Right lung (tissue), 2 donors: ENCODE measurements at regions not wholly inside any gene's neighbourhood (a gene's known extent, or its start where the extent isn't known, plus 50 kb on each side); places are given as distances from the start of the nearest gene placed in this dataset.

ENCODE experiments used
- DNase-seq, 2 donors: peaks; one replicate each; pipeline ENCODE4 v3.0.0-alpha.2; 2013

DNA sequence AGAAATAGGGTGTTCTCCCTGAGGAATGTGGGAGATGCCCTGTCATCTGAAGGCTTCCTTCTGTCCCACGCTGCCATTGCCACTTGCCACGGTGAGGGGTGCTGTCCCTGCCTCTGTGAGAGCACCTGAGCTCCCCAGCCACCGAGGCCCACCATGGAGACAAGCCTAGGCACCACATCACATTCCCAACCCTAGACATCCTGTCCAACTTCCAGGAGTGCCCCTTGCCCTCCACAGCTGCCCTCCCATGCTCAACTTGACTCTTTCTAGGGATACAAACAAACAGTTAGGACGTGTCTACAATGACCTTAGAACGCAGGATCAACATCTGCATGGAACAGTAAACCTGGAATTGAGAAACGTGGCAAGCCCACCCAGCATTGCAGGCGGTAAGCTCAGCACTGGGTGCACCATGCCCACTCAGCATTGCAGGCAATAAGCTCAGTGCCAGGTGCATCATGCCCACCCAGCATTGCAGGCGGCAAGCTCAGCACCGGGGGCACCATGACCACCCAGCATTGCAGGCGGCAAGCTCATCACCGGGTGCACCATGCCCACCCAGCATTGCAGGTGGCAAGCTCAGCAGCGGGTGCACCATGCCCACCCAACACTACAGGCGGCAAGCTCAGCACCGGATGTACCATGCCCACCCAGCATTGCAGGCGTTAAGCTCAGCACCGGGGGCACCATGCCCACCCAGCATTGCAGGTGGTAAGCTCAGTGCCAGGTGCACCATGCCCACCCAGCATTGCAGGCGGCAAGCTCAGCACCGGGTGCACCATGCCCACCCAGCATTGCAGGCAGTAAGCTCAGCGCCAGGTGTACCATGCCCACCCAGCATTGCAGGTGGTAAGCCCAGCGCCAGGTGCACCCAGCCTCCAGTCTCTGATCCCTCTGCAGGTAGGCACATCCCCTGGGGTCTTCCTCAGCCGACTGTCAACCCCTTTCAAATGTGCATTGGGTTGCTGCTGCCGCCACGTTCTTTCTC is 1463.9 kb downstream of the TBC1D22A start:
- no peak for DNase-seq

DNA sequence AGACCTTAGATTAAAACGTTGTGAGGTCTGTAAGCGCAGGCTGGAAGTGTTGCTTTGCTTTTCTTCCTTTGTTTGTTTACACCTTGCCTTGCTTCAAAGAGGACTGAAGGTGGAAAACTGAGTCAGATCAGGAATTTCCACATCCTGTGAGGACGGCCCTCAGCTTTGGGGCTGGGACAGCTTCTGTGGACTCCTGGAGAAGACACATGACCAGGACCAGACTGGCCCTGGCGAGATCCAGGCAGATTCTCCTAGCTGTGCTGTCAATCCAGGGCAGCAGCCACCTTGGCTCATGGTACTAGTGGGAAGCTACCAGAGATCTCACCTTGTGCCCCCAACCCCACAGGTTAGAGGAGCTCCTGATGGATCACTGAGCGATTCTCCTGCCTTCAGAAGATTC is 1461.9 kb downstream of the TBC1D22A start:
- no peak for DNase-seq

DNA sequence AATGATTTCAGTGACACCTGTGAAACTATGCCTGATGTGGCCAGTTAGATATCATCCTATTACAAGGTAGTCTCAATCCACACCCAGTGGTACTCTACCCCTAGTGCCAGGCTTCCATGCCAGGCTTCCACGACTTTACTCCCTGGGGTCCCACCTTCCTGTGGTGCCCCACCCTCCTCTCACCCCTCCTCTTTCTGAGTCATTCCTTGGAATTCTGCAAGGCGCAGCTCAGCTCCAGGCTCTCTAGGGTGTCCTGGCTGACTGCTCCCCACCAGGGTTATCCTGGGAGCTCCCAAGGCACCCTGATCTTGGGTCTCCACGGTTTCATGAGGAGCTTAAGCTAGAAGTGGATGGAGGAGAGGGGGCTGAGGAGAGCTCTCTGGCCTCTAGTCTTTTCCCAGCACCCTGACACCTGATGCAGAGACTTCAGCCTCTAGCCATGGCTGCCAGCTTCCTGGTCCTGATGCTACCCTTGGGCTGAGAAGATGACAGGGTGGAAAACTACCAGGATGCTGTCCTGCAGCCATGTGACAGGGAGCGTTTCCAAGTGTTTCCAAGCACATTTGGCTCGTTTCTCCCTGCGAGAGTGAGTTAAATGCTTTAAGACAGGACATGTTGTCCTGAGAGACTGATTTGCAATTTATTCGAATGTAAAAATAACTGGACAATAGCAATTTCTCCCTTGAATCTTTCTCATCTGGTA is 1461.2 kb downstream of the TBC1D22A start:
- DNase-seq: no peak

DNA sequence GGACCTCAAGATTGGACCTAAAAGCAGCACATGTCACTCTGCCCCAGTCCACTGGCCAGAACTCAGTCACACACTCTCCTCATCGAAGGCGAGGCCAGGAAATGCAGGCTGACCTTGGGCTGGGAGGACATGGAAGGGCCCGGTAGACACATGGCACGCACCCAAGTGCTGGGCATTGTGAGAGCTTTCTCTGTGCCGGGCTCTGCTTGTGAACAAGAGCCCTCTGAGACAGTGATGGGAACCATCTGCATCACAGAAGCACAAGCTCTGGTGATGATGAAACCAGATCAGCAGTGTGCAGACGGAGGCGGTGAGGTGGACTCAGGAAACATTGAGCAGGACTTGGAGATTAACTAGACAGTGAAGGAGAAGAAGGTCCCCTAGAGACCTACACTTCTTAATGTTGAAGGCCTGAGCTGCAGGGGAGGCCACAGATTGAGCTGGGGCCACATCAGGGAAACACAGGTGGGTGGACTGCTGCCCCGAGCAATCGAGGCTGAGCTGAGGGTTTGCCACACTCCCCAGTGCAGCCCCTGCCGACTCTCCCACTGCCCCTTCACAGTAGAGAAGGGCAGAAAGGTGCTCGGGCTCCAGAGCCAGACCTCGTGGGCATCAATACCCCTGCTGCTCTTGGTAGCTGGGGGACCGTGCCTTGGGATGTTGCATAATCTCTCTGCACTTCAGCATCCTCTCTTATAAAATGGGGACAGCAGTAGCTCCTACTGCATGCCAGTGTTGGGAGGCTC is 1460.5 kb downstream of the TBC1D22A start:
- DNase-seq: no peak

DNA sequence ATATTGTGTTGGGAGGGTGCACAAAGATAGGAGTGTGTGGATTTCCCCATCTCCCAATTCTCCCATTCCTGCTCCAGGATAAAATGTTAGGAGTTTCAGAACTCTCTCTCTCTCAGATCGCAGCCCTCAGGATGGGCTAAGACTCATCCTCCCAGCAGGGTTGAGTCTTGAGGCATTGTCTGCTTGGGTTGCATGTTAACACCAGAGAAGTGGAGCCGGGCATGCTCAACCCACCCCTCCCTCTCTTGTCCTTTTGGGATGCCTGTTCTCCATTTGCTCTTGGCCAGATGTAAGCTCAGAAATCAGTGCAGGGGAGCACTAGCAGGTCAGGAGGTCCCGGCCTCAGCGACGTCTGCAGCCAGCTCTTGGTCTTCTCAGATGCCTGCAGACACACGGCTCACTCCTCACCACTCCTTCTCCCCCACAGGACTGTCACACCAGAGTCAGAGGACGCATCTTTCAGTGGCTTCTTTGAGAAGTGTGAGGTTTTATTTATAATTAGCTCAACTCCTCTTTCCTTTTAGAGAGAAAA is 1456.5 kb downstream of the TBC1D22A start:
- DNase-seq: no peak

DNA sequence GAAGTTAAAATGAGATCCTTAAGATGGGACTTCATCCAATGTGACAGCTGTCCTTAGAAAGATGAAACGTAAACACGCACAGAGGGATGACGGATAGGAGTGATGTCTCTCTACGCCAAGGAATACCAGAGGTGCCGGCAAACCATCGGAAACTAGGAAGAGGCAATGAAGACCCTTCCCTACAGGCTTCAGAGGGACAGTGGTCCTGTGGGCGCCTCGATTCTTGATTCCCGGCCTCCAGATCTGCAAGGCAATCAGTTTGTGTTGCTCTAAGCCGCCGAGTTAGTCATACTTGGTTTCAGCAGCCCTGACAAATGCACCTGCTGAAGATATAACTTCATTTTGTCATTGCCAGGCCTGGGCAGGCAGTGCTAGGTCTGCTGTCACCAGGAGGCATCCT is 1455.1 kb downstream of the TBC1D22A start:
- DNase-seq: no peak

DNA sequence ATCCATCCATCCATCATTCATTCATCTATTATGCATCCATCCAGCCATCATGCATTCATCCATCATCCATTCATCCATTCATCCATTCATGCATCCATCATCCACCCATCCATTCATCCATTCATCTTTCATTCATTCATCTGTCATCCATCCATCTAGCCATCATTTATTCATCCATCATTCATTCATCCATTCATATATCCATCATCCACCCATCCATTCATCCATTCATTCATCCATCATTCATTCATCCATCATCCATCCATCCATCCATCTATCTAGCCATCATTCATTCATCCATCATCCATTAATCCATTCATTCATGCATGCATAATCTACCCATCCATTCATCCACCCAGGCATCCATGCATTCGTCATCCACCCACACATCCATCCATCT is 1450.3 kb downstream of the TBC1D22A start:
- DNase-seq: no peak

DNA sequence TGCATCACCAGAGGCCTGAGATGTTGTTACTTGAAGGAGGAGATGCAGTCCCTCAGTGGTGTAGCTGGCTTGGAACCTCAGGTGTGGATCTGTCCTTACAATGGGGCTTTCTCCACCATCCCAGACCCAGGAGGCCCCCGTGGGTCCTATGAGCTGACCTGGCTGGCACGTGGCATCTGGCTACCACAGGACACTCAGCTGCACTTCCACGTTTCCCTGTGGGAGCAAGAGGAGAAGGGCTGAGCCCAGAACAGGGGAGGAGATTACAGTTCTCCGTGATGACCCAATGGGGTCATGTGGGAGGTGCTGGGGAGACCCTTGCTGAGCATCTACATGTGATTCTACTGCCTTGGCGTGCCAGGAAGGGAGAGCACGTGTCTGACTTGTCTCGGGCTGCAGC is 1448.4 kb downstream of the TBC1D22A start:
- no peak for DNase-seq

DNA sequence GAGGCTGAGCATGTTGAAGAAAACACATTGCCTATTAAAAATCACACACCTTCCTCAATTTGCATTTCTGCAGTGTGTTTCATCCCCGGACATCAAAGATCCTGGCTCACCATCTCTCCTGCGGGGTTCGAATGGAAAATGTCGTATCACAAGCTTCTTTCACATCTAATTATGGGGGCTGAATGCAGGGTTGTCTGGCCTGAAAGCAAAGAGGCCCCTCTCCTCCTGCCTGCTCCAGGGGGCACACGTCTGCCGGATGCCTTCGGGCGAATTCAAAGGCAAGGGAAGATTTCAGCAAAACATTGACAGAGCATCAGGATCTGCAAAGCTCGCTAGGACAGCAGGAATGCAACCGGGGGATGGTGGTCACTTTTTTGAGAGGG is 1447.7 kb downstream of the TBC1D22A start:
- no peak for DNase-seq

DNA sequence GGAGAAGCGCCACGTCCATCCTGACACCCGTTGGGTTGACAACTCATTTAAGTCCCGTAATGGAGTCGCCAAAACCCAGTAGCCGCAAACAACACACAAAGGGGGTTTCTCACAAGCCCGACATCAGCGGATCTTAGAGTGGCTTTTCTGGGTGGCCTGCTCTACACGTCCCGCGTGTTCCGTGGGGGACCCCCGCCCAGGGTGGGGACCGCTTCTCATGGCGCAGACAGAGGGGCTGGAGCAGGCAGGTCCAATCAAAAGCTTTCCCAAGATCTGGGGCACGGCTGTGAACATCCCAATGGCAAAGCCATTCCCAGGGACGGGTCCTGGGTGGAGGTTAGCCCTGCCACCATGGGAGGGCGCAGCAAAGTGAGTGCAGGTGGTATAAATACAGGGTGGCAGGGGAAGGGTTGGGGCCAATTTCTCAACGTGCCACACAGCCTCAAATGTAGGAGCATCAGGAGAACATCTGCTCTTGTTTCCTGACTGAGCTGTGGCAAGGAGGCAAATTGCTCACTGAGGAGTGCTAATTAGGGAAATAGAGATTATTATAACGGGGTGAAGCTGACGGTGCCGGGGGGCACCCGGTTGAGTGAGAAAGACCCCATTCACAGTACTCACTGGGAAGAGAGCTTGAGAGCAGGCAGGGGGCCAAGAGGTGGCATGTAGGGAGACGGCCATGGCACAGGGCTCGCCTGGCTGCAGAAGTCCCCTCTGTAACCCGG is 1447.2 kb downstream of the TBC1D22A start:
- no peak for DNase-seq

DNA sequence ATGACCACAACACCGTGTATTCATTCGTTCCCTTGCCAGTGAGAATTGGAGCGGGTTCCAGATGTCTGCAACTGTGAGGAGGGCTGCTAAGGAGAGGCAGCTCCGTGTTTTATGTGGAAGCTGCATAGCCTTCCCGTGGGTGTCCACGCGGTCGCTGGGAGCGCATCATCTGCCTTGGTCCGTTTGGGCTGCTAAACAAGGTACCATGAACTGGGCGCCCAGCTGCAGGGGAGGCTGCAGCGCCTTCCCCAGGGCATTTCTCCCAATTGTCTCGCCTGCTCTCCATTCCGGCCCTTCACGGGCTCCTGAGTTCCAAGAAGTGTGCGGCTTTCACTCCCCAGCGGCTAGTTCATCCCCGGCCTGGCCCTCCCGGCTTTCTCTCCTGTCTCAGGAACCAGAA is 1446.4 kb downstream of the TBC1D22A start:
- DNase-seq: no peak

DNA sequence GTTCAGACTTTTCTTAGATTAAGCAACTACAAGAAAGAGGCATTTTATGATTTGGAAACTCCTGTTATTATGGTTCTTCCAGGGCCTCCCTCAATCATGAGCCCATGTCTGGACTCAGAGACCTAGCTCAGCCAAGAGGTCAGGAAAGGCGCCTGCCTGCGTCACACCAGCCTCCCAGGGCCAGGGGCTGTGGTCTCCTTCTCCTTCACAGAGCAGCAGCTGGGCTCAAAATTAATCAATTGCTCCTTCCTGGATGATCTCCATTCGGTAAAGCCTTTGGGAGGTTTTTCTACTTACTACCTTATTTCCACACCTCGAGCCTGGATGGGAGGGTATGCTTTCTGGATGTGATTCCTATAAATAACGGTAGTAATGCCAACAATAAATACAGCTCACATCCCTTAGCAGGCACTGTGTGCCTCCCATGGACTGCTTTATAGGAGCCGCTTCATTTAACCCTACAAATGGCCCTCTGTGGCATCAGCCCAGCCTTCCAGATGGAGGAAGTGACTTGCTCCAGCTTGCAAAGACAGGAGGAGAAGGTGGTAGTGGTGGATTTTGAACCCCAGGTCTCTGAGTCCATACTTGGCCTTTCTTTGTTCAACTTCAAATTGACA is 1445.6 kb downstream of the TBC1D22A start:
- no peak for DNase-seq

DNA sequence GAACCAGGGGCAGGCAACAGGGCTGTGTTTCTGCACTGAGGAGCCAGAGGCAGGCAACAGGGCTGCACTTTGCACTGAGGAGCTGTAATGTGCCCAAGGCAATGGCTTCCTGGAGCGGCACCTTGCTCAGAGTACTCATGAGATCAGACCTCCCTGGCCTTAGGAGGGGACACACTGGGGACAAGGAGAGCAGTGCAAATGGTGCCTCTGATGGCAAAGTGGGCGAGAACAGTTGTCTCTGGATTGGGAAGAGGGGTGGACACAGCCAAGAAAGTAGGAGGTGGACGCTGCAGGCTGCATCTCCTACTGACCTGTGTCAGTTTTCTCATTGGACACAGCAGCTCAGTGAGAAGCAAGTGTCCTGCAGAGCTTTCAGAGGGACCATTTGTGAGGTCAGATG is 1443.3 kb downstream of the TBC1D22A start:
- no peak for DNase-seq

DNA sequence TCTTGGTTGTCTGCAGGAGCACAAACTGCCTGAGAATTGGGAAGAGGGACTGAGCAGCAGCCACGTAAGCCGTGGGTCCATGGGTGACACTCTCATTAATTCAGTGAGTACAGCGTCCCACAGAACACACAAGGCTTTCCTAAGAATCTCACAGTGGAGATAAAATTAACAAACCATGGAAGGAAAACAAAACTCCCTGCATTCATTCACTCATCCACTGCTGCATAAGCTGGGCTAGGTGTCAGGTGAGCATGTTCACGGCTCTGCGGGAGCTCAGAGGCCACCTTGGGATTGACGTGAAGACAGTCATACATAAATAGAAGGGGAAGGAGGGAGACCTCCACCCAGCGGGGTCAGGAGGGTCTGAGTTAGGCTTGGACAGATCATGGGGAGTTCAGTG is 1442.7 kb downstream of the TBC1D22A start:
- no peak for DNase-seq

DNA sequence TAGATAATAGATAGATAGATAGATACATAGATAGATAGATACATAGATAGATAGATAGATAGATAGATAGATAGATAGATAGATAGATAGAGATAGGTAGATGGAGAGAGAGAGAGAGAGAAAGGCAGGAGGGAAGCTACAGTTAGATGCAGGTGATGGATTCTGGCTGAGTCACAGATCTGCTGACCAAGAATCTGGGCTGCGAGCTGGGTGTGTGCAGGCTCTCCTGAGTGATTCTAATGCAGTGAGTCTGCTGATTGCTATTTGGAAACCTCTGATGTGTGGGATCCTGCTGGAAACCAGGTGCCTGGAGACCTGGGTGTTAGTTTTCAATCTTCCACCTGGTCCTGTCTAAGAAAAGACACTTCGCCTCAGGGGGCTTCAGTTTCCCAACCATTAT is 1441.8 kb downstream of the TBC1D22A start:
- DNase-seq: no peak

DNA sequence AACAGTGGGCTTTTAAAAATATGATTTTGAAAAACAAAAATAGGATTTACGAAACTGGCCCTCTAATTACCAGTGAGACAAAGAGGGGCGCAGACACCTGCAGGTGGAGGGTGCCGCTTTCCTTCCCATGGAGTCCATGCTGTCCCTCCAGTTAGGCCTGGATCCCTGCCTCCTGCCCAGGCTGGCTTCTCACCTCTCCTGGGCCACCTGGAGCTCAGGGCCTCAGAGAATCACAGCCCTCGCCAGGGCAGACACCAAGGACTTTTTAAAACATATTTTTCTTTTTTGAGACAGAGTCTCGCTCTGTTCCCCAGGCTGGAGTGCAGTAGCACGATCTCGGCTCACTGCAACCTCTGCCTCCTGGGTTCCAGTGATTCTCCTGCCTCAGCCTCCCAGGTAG is 1437.2 kb downstream of the TBC1D22A start:
- DNase-seq: no peak

DNA sequence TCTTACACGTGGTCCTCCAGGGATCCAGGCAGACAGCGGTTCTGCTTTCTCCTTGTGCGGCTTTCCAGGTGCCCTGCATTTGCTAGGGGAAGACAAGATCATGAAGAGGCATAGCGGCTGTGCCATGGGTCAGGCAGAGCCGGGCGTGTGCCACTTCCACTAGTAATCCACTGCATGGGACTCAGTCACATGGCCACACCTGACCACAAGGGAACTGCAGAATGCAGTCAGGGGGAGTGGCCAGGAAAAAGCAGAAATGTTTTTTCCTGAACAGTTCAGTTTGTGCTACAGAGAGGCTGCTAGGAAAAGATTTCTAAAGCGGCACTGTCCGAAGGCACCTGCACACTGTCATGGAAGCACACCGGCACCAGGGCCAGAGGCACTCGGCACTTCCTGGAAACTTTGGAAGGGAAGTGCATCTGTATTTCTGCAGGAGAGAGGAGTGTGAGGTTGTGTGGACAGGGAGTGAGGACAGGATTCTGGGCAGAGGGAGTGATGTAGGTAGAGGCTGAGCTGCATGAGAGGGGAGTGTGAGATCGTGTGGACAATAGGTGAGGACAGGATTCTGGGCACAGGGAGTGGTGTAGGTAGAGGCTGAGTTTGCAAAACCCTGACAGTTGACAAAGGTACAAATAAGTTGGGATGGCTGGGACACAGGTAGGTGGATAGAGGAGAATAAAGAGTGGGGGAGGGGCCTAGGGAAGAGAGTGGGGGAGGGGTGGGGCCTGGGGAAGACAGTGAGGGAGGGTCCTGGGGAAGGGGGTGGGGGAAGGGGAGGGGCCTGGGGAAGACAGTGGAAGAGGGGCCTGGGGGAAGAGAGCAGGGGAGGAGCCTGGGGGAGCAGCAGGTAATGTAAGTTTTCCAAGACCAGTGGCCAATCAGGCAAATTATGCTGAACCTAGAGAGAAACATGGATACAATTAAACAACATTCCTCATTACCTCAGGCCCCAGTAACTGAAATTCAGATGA is 1436.3 kb downstream of the TBC1D22A start:
- DNase-seq: no peak

DNA sequence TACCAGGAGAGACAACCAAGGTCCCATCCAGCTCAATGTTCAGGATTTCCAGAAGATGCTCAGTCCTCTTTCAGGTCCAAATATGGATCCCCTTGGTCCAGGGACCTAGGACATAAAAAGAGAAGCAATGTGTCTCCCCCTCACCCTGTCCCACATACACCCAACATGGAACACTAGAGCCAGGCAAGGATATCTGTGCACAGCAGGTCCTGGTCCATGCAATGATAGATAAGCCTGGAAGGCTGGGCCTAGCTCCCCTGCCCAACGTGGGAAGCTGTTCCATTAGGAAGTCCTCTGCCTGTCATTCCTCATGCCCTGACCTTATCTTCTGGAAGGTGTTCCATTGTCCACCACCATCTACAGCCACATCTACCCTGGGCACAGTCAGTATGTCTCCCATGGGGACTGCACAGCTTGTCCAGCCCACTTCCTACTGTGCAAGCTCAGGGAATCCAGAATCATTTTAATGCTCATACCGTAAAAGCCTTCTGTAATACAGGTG is 1434.8 kb downstream of the TBC1D22A start:
- no peak for DNase-seq

DNA sequence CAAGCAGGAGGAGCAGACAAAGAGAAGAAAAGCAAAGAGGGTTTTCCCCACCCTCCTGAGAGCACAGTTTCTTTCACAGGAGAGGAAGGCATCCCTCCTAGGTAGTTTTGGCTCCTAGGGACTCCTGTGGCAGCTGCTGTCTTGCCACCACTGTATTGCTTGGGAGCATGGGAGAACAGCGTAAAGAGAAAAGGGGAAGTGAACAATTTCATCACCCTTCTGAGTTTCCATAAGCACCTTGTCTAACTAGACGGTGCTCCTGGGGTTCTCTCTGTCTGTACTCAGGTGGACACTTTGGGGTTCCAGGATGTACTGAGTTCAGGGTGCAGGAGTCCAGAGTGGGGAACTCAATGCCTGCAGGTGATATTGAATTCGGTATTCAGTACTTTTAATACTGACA is 1430.5 kb downstream of the TBC1D22A start:
- no peak for DNase-seq

DNA sequence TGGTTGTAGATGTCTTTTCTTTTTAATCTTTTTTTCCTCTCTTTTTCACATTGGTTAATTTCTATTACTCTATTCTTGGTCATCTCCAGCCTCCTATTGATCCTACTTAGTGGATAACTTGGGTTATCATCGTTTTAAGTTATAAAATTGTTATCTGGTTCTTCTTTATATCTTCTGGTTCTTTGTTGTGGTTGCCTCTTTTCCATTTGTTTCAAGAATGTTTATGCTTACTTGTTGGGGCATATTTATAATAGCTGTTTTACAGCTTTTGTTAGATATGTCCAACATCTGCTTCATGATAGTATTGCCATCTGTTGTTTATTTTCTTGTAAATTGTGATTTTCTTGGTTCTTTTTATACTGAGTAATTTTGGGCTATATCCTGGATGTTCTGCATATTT is 1429.6 kb downstream of the TBC1D22A start:
- DNase-seq: no peak
